Tibial nerve (tissue), 4 donors: ENCODE measurements at regions not wholly inside any gene's neighbourhood (a gene's known extent, or its start where the extent isn't known, plus 50 kb on each side); places are given as distances from the start of the nearest gene placed in this dataset.

Experiments used
- DNase-seq, 2 donors: peaks; one replicate each; pipeline ENCODE4 v3.0.0-alpha.2; 2019; ENCODE audit warnings: low spot score in 2 of 2
- H3K27ac ChIP-seq, 4 donors: fragments of 200-600 bp; sonication (generic) in 3 of 4; one replicate each; pipeline ENCODE4 v1.5.1; 2017 to 2019; ENCODE audit warnings: mild to moderate bottlenecking in 1 of 4
- H3K27me3 ChIP-seq, 2 donors: fragments of 200-600 bp; sonication (generic) in 1 of 2; one replicate each; pipeline versions ENCODE4 v1.5.1 to v1.6.0; 2017 to 2019
- H3K36me3 ChIP-seq, 3 donors: fragments of 200-600 bp; sonication (generic); one replicate each; pipeline ENCODE4 v1.5.1; 2018 to 2019
- H3K4me1 ChIP-seq, 4 donors: fragments of 200-600 bp; sonication (generic) in 3 of 4; one replicate each; pipeline ENCODE4 v1.5.1; 2017 to 2019
- H3K4me3 ChIP-seq, 4 donors: fragments of 200-600 bp; sonication (generic) in 3 of 4; one replicate each; pipeline ENCODE4 v1.5.1; 2017 to 2019; ENCODE audit warnings: mild to moderate bottlenecking in 1 of 4, moderate library complexity in 1 of 4
- H3K9me3 ChIP-seq, 4 donors: fragments of 200-600 bp; sonication (generic) in 3 of 4; one replicate each; pipeline ENCODE4 v1.5.1; 2017 to 2019
- CTCF ChIP-seq, 5 experiments: fragments of 200-600 bp in 3 of 5; fragments of 450-650 bp in 2 of 5; sonication (generic) in 3 of 5; IDR thresholded peaks; one replicate each; pipeline ENCODE4 v1.5.1; 2016 to 2019; ENCODE audit warnings: antibody characterized with exemption in 5 of 5, mild to moderate bottlenecking in 3 of 5, moderate library complexity in 2 of 5
- EP300 ChIP-seq, 2 donors: sonication (generic); formaldehyde crosslinking; IDR thresholded peaks; one replicate each; pipeline ENCODE4 v1.6.1; 2017; ENCODE audit warnings: antibody characterized with exemption in 2 of 2, mild to moderate bottlenecking in 1 of 2
- POLR2A ChIP-seq, 2 donors: fragments of 450-650 bp; IDR thresholded peaks; one replicate each; pipeline ENCODE4 v1.6.1; 2017; ENCODE audit warnings: antibody characterized with exemption in 2 of 2, mild to moderate bottlenecking in 2 of 2, moderate library complexity in 2 of 2
- WGBS, 2 donors: methylation state at CpG; one replicate each; pipeline ENCODE4 v1.1.5; 2018; 5-methylcytosine and 5-hydroxymethylcytosine counted together

- H3K4me1 ChIP-seq, result no peaks in the 10 kb centered on the region
- 55 to 67% methylated on average over 3 of the region's 3 CpGs for WGBS, 2 donors
- H3K27me3 ChIP-seq, result no peaks in the 10 kb centered on the region
- H3K9me3 ChIP-seq, result peaks cover 0 to 10% (median 0%) of the 10 kb centered on the region in 4 donors
- no peak for DNase-seq
- no peak overlapping the region for H3K27ac ChIP-seq
- TF ChIP-seq POLR2A (IDR thresholded peaks at IDR 0.05) (no peak), CTCF (IDR thresholded peaks at IDR 0.05) (no peak), EP300 (IDR thresholded peaks at IDR 0.05) (no peak)
- no peaks in the 10 kb centered on the region for H3K36me3 ChIP-seq
- H3K4me3 ChIP-seq, result no peak overlapping the region
Observed at GRCh38 chr1:13908128-13908527, 208.1 kb downstream of the PRDM2 start.

- 88 to 89% methylated on average over 8 of the region's 8 CpGs for WGBS, 2 donors
- DNase-seq, result no peak
- Histone ChIP-seq H3K27ac (no peak overlapping the region), H3K4me3 (no peak overlapping the region), H3K9me3 (no peaks in the 10 kb centered on the region), H3K36me3 (no peaks in the 10 kb centered on the region), H3K27me3 (no peaks in the 10 kb centered on the region), H3K4me1 (no peaks in the 10 kb centered on the region)
- TF ChIP-seq POLR2A (IDR thresholded peaks at IDR 0.05) (no peak), CTCF (IDR thresholded peaks at IDR 0.05) (no peak), EP300 (IDR thresholded peaks at IDR 0.05) (no peak)
Observed at GRCh38 chr1:13911697-13912619, 212.0 kb downstream of the PRDM2 start.

- Histone ChIP-seq H3K27me3 (no peaks in the 10 kb centered on the region), H3K4me3 (no peak overlapping the region), H3K27ac (no peak overlapping the region), H3K9me3 (peaks cover 0 to 4% (median 0%) of the 10 kb centered on the region in 4 donors), H3K36me3 (no peaks in the 10 kb centered on the region), H3K4me1 (no peaks in the 10 kb centered on the region)
- TF ChIP-seq POLR2A (IDR thresholded peaks at IDR 0.05), result no peak
- TF ChIP-seq CTCF (IDR thresholded peaks at IDR 0.05), result no peak
- TF ChIP-seq EP300 (IDR thresholded peaks at IDR 0.05), result no peak
- 100% methylated on average over 1 of the region's 1 CpG for WGBS, 2 donors
- DNase-seq, result no peak
Observed at GRCh38 chr1:13913396-13913795, 213.4 kb downstream of the PRDM2 start.

- DNase-seq, result no peak
Observed at GRCh38 chr1:13916530-13916929, 216.5 kb downstream of the PRDM2 start.

More at GRCh38 chr1:13916530-13916929, 216.5 kb downstream of the PRDM2 start:
- no peak overlapping the region for H3K4me3 ChIP-seq
- TF ChIP-seq EP300 (IDR thresholded peaks at IDR 0.05), result no peak
- TF ChIP-seq CTCF (IDR thresholded peaks at IDR 0.05), result no peak
- no peak for TF ChIP-seq POLR2A (IDR thresholded peaks at IDR 0.05)
- WGBS, 2 donors, result 73 to 74% methylated on average over 3 of the region's 3 CpGs
- no peaks in the 10 kb centered on the region for H3K36me3 ChIP-seq
- no peak overlapping the region for H3K27ac ChIP-seq
- peaks cover 0 to 16% (median 0%) of the 10 kb centered on the region in 4 donors for H3K9me3 ChIP-seq
- H3K27me3 ChIP-seq, result no peaks in the 10 kb centered on the region
- H3K4me1 ChIP-seq, result no peaks in the 10 kb centered on the region
